Upper lobe of right lung (tissue), 1 donor: ENCODE measurements at regions not wholly inside any gene's neighbourhood (a gene's known extent, or its start where the extent isn't known, plus 50 kb on each side); places are given as distances from the start of the nearest gene placed in this dataset.

Experiments
- ATAC-seq: fragments of 200-7000 bp; cut with Tn5 transposase; one replicate; pipeline ENCODE4 v1.9.1; 2020; ENCODE audit warnings: mild to moderate bottlenecking, moderate library complexity
- DNase-seq: peaks from one replicate; pipeline ENCODE4 v3.0.0-alpha.2; 2020
- H3K27ac ChIP-seq: fragments of 200-600 bp; one replicate; pipeline ENCODE4 v1.8.0; 2022
- H3K27me3 ChIP-seq: fragments of 200-600 bp; one replicate; pipeline ENCODE4 v1.8.0; 2022; ENCODE audit warnings: mild to moderate bottlenecking
- H3K36me3 ChIP-seq: fragments of 200-600 bp; one replicate; pipeline ENCODE4 v1.8.0; 2022
- H3K4me1 ChIP-seq: fragments of 200-600 bp; one replicate; pipeline ENCODE4 v1.8.0; 2022
- H3K4me3 ChIP-seq: fragments of 200-600 bp; one replicate; pipeline ENCODE4 v1.8.0; 2022; ENCODE audit warnings: mild to moderate bottlenecking
- H3K9me3 ChIP-seq: fragments of 200-600 bp; one replicate; pipeline ENCODE4 v1.8.0; 2022
- CTCF ChIP-seq: fragments of 200-600 bp; IDR thresholded peaks from one replicate; pipeline ENCODE4 v1.8.0; 2022; ENCODE audit warnings: antibody characterized with exemption
- intact Hi-C: fragments of 100-400 bp; cut with DNase I; formaldehyde crosslinking; loops from one replicate; pipeline ENCODE4 v1.11.0; 2022
- donor health status: DM: no; HTN: yes; CAD: no; lungs with severe emphysema.

GRCh38 chr2:67645280-67646138 lies 248.4 kb downstream of the ETAA1 start:
- Histone ChIP-seq H3K9me3 (no peaks in the 10 kb centered on the region), H3K4me1 (peaks cover 10% of the 10 kb centered on the region), H3K4me3 (no peak overlapping the region), H3K27me3 (no peaks in the 10 kb centered on the region), H3K27ac (no peak overlapping the region), H3K36me3 (no peaks in the 10 kb centered on the region)
- no peak for TF ChIP-seq CTCF
- intact Hi-C loops = no loop called here
- ATAC-seq = no peak
- no peak for DNase-seq

DNA sequence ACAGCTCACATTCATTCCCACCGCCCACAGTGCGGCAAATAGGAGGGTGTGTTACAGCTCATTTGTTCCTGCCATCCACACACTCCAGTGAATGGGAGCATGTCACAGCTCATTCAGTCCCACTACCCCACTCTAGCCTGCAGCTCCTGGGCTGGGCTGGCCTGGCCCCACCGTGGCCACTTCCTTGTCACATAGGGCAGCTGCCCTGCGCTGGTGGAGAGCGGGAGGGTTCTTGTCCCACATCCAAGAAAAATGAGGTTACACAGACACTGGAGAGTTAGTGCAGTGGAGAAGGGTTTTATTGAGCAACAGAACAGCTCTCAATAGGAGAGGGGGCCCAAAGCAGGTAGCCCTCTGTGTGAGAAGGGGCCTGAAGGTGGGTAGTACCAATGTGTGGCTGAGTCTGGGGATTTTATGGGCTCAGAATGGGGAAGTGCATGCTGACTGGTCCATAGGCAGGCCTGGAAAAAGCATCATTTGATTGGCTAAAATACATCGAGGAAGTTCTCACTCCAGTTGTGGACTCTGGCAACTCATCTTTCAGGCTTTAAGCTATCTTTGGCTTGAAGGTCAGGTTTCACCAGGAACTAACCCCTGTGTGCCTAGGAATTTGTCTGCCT lies 249.7 kb downstream of the ETAA1 start:
- no peak for ATAC-seq
- H3K9me3 ChIP-seq = no peaks in the 10 kb centered on the region
- intact Hi-C loops = no loop called here
- H3K27me3 ChIP-seq = no peaks in the 10 kb centered on the region
- peaks cover 18% of the 10 kb centered on the region for H3K4me1 ChIP-seq
- no peak overlapping the region for H3K4me3 ChIP-seq
- H3K27ac ChIP-seq = no peak overlapping the region
- DNase-seq = no peak
- H3K36me3 ChIP-seq = no peaks in the 10 kb centered on the region
- TF ChIP-seq CTCF = no peak

GRCh38 chr2:67649331-67650261 lies 252.5 kb downstream of the ETAA1 start:
- Histone ChIP-seq H3K27me3 (no peaks in the 10 kb centered on the region), H3K4me3 (no peak overlapping the region), H3K4me1 (peaks cover 18% of the 10 kb centered on the region), H3K9me3 (no peaks in the 10 kb centered on the region), H3K27ac (peak overlapping the region; percentile 47), H3K36me3 (no peaks in the 10 kb centered on the region)
- no peak for TF ChIP-seq CTCF
- DNase-seq (no peak), ATAC-seq (peak; percentile 48)
- intact Hi-C loops = no loop called here

DNA sequence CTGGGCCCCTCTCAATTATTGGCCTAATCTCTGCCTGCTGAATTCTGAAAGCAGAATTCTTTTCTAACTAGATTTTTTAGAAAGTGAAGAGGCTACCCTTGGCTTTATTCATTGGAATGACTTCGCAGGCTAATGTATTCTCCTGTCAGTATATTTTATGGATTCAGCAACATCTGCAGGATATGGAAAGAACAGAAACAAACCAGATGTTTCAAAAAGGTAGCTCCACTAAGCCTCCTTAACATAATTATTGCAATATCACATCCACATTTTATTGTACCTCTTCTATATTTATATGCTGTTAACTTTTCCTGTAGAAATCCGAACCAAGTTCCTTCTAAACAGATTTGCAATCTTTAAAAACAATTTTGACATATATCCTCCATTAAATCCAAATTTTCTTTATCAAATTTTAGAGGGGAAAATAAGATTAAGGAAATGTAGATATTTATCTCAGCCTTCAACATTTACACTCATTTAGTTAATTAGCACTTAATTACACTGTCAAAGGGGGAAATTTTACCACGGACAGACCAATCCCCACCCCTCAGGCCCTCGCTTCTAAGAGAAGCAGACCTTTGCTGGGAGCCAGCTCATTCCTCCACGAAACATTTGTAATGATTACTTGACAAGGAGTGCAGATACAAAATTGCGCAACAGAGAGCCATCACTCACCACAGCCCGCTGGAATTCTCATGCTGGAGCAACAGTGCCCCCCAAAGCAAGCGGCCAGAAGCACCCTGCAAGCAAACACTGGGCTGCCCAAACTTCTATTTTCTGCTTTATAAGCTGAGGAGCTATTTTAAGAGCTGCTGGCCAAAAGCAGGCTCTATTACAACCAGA lies 253.4 kb downstream of the ETAA1 start:
- TF ChIP-seq CTCF = peak; percentile 62
- intact Hi-C loops = no loop called here
- ATAC-seq = peak; percentile 85

GRCh38 chr2:67651565-67651964 lies 254.4 kb downstream of the ETAA1 start:
- intact Hi-C loops = no loop called here
- TF ChIP-seq CTCF = no peak
- Histone ChIP-seq H3K27ac (no peak overlapping the region), H3K27me3 (no peaks in the 10 kb centered on the region), H3K9me3 (no peaks in the 10 kb centered on the region), H3K36me3 (no peaks in the 10 kb centered on the region), H3K4me1 (peaks cover 18% of the 10 kb centered on the region), H3K4me3 (no peak overlapping the region)
- DNase-seq (no peak), ATAC-seq (no peak)

More for the DNA sequence above, 253.4 kb downstream of the ETAA1 start:
- Histone ChIP-seq H3K36me3 (no peaks in the 10 kb centered on the region), H3K4me1 (peaks cover 18% of the 10 kb centered on the region), H3K9me3 (no peaks in the 10 kb centered on the region), H3K27me3 (no peaks in the 10 kb centered on the region), H3K27ac (peak overlapping the region; percentile 47), H3K4me3 (no peak overlapping the region)
- peak; percentile 79 for DNase-seq
